Testis (tissue), 2 donors: ENCODE measurements at regions not wholly inside any gene's neighbourhood (a gene's known extent, or its start where the extent isn't known, plus 50 kb on each side); places are given as distances from the start of the nearest gene placed in this dataset.

Experiments used
- DNase-seq: peaks from one replicate; pipeline ENCODE4 v3.0.0-alpha.2; 2019
- H3K27ac ChIP-seq, 2 donors: fragments of 200-600 bp; sonication (generic); one replicate each; pipeline ENCODE4 v1.5.1; 2019
- H3K27me3 ChIP-seq: fragments of 200-600 bp; sonication (generic); one replicate; pipeline ENCODE4 v1.5.1; 2019
- H3K36me3 ChIP-seq: fragments of 200-600 bp; sonication (generic); one replicate; pipeline ENCODE4 v1.5.1; 2017; ENCODE audit warnings: low read depth; ENCODE audit errors: missing control alignments
- H3K4me1 ChIP-seq: fragments of 200-600 bp; sonication (generic); one replicate; pipeline ENCODE4 v1.5.1; 2019
- H3K4me3 ChIP-seq, 2 donors: fragments of 200-600 bp; sonication (generic); one replicate each; pipeline ENCODE4 v1.5.1; 2017 to 2019
- H3K9me3 ChIP-seq: fragments of 200-600 bp; sonication (generic); one replicate; pipeline ENCODE4 v1.5.1; 2017
- CTCF ChIP-seq, 3 experiments: fragments of 450-650 bp in 2 of 3; fragments of 200-600 bp in 1 of 3; sonication (generic) in 1 of 3; IDR thresholded peaks; one replicate each; pipeline ENCODE4 v1.5.1; 2016 to 2019; ENCODE audit warnings: antibody characterized with exemption in 3 of 3, mild to moderate bottlenecking in 2 of 3, moderate library complexity in 1 of 3
- POLR2A ChIP-seq: fragments of 450-650 bp; IDR thresholded peaks from one replicate; pipeline ENCODE4 v1.6.1; 2017; ENCODE audit warnings: antibody characterized with exemption, mild to moderate bottlenecking, moderate library complexity
- WGBS, 2 donors: methylation state at CpG; one replicate each; pipeline ENCODE4 v1.1.5; 2018; 5-methylcytosine and 5-hydroxymethylcytosine counted together
- intact Hi-C: fragments of 100-400 bp; cut with DNase I; formaldehyde crosslinking; loops from one replicate; pipeline ENCODE4 v1.15.1; 2023; ENCODE audit warnings: low total_unique reads

DNA sequence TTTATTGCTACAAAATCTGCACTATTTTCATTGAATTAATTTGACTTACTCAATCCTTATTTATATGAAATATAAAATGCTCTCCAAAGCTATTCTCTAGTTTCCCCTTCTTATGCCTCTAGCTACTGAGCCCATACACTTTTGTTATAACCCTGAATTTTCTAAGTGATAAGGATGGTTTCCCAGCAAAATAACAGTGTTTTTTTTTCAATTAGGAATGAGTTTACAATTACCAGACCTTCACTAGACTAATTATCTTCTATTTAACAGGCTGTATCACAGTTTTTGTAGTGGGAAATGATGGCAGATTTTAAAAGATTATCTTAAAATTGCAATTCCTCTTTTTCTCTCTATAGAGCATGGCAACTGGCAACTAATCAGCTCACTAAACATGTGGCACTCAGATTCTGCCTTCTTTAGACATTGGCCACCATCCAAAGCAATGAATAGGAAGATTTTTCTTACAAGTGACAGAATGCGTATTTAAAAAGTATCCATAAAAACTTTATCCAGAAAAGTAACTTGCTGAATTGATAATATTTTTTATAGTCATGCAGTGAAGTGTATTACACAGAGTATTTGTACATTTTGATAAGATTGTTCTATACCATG is 585.7 kb upstream of the ZNF608 start:
- intact Hi-C loops: no loop called here
- Histone ChIP-seq H3K27me3 (no peaks in the 10 kb centered on the region), H3K27ac (no peak overlapping the region), H3K36me3 (no peaks in the 10 kb centered on the region), H3K4me3 (no peak overlapping the region), H3K9me3 (no peaks in the 10 kb centered on the region), H3K4me1 (no peaks in the 10 kb centered on the region)
- DNase-seq: no peak
- WGBS, 2 donors: 64 to 79% methylated on average over 1 of the region's 1 CpG
- TF ChIP-seq CTCF (IDR thresholded peaks at IDR 0.05) (no peak), POLR2A (no peak)

DNA sequence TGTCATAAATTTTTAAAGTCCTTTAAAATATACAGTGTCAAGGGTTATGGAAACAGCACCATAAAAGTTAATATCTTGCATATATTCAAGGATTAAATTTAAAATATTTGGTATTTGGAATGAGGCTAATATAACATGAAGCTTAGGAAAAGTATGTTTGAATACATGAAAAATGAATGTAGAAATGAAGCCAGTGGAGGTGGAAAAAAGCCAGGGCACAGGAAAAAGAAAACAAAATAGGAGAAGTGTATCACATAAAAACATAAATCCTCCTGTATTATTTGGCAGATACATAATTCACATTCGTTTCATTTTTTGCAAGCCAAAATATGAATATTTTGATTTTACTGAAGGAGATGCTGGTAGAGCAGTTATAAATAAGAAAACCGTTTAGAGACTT is 587.0 kb upstream of the ZNF608 start:
- H3K36me3 ChIP-seq: no peaks in the 10 kb centered on the region
- no peaks in the 10 kb centered on the region for H3K27me3 ChIP-seq
- WGBS, 2 donors: 56 to 78% methylated on average over 2 of the region's 2 CpGs
- intact Hi-C loops: no loop called here
- no peak for DNase-seq
- H3K27ac ChIP-seq: no peak overlapping the region
- H3K9me3 ChIP-seq: no peaks in the 10 kb centered on the region
- no peaks in the 10 kb centered on the region for H3K4me1 ChIP-seq
- TF ChIP-seq POLR2A: no peak
- TF ChIP-seq CTCF (IDR thresholded peaks at IDR 0.05): no peak
- no peak overlapping the region for H3K4me3 ChIP-seq

- intact Hi-C loops: no loop called here
- no peak overlapping the region for H3K27ac ChIP-seq
- TF ChIP-seq POLR2A (no peak), CTCF (IDR thresholded peaks at IDR 0.05) (no peak)
- H3K9me3 ChIP-seq: no peaks in the 10 kb centered on the region
- WGBS, 2 donors: 35 to 43% methylated on average over 2 of the region's 2 CpGs
- H3K4me3 ChIP-seq: no peak overlapping the region
- H3K36me3 ChIP-seq: no peaks in the 10 kb centered on the region
- H3K4me1 ChIP-seq: no peaks in the 10 kb centered on the region
- DNase-seq: no peak
- no peaks in the 10 kb centered on the region for H3K27me3 ChIP-seq
These were observed 590.0 kb upstream of the ZNF608 start for GRCh38 chr5:125336401-125336800.

DNA sequence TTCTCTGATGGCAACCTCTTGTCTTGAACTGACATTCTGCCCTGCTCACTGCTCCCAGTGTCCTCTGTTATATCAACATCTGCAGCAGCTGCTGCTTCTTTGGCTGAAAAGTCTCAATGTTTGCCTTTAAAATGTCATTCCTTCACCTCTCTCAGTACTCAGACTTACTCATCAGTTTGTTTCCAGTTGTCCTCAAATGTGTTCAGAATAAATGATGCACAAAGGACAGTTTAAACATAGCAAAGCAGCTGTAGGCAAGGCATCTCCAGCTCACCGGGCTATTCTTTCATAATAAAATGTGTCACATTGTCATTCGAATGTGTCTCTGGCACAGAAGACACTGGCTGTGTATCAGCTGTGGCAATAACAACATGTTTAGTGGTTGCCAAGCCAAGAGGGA is 590.9 kb upstream of the ZNF608 start:
- no peaks in the 10 kb centered on the region for H3K27me3 ChIP-seq
- H3K4me1 ChIP-seq: no peaks in the 10 kb centered on the region
- no peak for TF ChIP-seq POLR2A
- TF ChIP-seq CTCF (IDR thresholded peaks at IDR 0.05): no peak
- 77 to 80% methylated on average over 2 of the region's 2 CpGs for WGBS, 2 donors
- no peaks in the 10 kb centered on the region for H3K36me3 ChIP-seq
- H3K4me3 ChIP-seq: no peak overlapping the region
- H3K27ac ChIP-seq: no peak overlapping the region
- intact Hi-C loops: no loop called here
- no peaks in the 10 kb centered on the region for H3K9me3 ChIP-seq
- no peak for DNase-seq

GRCh38 chr5:125338440-125339174 is 592.2 kb upstream of the ZNF608 start:
- Histone ChIP-seq H3K9me3 (no peaks in the 10 kb centered on the region), H3K27me3 (no peaks in the 10 kb centered on the region), H3K4me3 (no peak overlapping the region), H3K27ac (no peak overlapping the region), H3K4me1 (no peaks in the 10 kb centered on the region), H3K36me3 (no peaks in the 10 kb centered on the region)
- 71 to 93% methylated on average over 2 of the region's 2 CpGs for WGBS, 2 donors
- no peak for DNase-seq
- TF ChIP-seq CTCF (IDR thresholded peaks at IDR 0.05): no peak
- no peak for TF ChIP-seq POLR2A
- intact Hi-C loops: no loop called here
